ENCODE measurements at regions not wholly inside any gene's neighbourhood (a gene's known extent, or its start where the extent isn't known, plus 50 kb on each side); places are given as distances from the start of the nearest gene placed in this dataset.

- TF ChIP-seq CTCF (IDR thresholded peaks at IDR 0.05; ENCODE audit: poor library complexity) (no peak), EZH2phosphoT487 (IDR thresholded peaks at IDR 0.05; ENCODE audit: low read depth, severe bottlenecking, unreplicated experiment) (no peak)
Measured at GRCh38 chr21:39080366-39080765, 102.9 kb downstream of the PSMG1 start.
